T-helper 1 cell treated with Interleukin-12 subunit alpha and Interleukin-12 subunit beta and Interleukin-4 antibody, amounts not matched to agents 30 μg/mL and 1 μg/mL, for 36 hours (primary cell): ENCODE measurements at regions not wholly inside any gene's neighbourhood (a gene's known extent, or its start where the extent isn't known, plus 50 kb on each side); places are given as distances from the start of the nearest gene placed in this dataset.

ENCODE experiments used
- H3K27ac Mint-ChIP-seq: one replicate; pipeline ENCODE4 v1.8.0; 2021; ENCODE audit warnings: mild to moderate bottlenecking, mixed read lengths
- H3K27me3 Mint-ChIP-seq: one replicate; pipeline ENCODE4 v1.8.0; 2021; ENCODE audit warnings: low read depth, mixed read lengths
- H3K36me3 Mint-ChIP-seq: one replicate; pipeline ENCODE4 v1.8.0; 2021; ENCODE audit warnings: low read depth, mixed read lengths
- H3K4me1 Mint-ChIP-seq: one replicate; pipeline ENCODE4 v1.8.0; 2021; ENCODE audit warnings: low read depth, mixed read lengths
- H3K4me3 Mint-ChIP-seq: one replicate; pipeline ENCODE4 v1.8.0; 2021; ENCODE audit warnings: mild to moderate bottlenecking, moderate library complexity, mixed read lengths
- H3K9me3 Mint-ChIP-seq: one replicate; pipeline ENCODE4 v1.8.0; 2021; ENCODE audit warnings: mixed read lengths

DNA sequence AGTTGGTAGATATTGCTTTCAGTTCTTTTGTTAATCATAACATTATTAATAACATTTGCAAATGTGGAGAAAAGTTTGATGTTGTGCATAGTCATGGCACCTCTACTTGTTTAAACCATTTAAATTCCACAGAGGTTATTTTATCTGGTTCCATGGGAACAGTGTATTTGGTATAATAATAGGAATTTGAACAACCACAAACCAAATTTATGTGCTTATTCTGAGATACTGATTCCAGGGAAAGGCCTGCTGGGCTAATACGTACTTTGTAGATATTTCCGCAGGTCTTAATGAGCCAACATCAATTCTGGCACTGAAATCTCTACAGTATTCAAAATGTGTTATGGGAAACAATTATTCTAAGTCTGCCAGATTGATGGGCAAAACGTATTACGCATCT, 319.0 kb downstream of the DKK2 start:
- H3K36me3 Mint-ChIP-seq: no peaks in the 10 kb centered on the region
- H3K4me3 Mint-ChIP-seq: no peak overlapping the region
- H3K27me3 Mint-ChIP-seq: no peaks in the 10 kb centered on the region
- no peaks in the 10 kb centered on the region for H3K9me3 Mint-ChIP-seq
- H3K4me1 Mint-ChIP-seq: no peaks in the 10 kb centered on the region
- H3K27ac Mint-ChIP-seq: no peak overlapping the region

DNA sequence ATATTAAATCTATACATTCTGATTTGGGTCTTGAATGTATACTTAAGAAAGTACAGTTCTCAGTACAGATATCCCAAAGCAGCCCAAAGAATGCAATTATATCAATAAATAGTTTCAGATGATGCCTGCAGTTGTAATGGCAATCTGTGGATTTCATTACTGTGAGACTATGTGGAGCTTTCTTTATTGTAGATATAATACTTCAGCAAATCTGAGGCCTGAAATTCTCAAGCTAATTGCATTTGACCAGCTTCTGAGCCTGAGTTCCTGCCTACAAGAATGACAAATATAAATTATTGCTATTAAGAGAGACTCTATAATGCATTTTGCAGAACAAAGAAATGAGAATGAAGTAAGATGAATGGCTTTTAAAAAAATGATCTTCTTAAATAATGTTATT, 320.3 kb downstream of the DKK2 start:
- Mint-ChIP-seq H3K9me3 (no peaks in the 10 kb centered on the region), H3K36me3 (no peaks in the 10 kb centered on the region), H3K4me1 (no peaks in the 10 kb centered on the region), H3K4me3 (no peak overlapping the region), H3K27me3 (no peaks in the 10 kb centered on the region), H3K27ac (no peak overlapping the region)

DNA sequence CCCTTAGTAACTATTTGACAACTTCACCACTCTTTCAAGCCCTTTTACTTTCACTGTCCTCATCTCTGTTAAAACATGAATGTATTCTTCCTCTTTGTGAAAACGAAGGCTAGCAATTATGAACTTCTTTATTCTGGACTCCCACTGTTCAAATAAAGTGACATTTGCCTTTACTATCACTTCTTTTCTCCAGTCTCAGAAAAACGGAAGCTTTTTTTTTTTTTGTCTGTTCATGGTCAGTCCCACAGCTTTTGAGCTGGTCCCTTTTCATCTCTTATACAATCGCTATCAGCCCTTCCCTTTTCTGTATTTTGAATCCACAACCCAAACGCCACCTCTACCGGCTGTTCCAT, 327.7 kb downstream of the DKK2 start:
- Mint-ChIP-seq H3K9me3 (no peaks in the 10 kb centered on the region), H3K36me3 (no peaks in the 10 kb centered on the region), H3K4me3 (no peak overlapping the region), H3K27ac (no peak overlapping the region), H3K27me3 (no peaks in the 10 kb centered on the region), H3K4me1 (no peaks in the 10 kb centered on the region)

DNA sequence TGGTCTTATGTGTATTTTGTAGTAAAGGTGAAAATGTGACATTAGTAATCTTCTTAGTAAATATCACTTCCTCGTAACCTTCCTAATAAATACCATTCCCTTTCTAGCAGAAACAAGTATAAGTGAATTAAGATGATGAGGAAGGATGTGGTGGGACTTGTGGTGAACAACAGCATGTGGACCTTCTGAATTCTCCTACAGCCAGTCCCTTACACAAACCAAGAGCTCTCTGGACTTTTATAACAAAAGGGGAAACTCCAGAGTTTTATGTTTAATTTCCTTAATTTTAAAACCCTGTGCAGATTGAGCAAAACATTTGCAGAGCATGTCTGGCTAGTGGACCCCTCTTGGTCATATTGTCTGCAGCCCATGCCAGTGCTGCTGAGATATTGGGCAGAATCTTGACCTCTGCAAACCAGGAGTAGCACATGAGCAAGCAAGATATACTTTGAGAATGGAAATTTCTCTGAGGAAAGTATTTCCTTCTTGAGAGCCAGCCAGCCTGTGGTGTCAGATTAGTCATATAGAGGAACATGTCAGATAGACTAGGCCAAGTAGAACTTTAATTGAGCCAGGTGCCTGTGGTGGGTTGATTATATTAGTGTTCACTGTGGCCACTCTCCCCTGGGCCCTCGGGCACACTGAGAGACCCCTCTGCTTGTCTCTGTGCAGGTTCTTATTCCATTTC, 328.2 kb downstream of the DKK2 start:
- Mint-ChIP-seq H3K4me3 (no peak overlapping the region), H3K9me3 (peaks cover under 1% of the 10 kb centered on the region), H3K4me1 (no peaks in the 10 kb centered on the region), H3K36me3 (no peaks in the 10 kb centered on the region), H3K27ac (no peak overlapping the region), H3K27me3 (no peaks in the 10 kb centered on the region)

DNA sequence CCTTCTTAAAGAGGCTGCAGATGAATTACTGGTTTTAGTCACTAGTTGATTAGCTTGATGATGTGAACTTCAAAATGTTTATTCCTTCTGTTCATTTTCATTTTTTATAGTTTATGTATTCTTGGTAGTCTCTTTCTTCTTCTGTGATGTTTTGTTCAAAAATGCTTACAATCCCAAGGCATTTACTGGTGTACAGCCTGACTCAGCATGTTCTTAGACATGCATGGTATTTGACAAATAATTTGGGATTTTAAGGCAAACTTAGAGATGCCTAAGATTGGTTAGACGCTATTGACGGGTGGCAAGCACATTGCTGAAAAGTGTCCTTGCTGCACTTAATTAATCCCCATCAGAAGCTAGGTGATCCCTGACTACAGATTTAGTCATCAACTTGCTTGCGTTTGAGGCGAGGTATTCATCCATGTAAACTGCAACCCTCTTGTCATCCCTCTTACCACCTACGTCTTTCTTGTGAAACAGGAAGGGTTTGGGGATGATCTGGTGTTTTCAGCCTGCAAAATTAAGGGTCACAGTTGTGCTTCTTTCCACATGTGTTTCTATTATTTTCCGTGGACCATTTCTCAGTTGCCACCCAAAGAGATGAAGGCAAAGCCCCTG, 331.8 kb downstream of the DKK2 start:
- H3K4me3 Mint-ChIP-seq: no peak overlapping the region
- no peaks in the 10 kb centered on the region for H3K27me3 Mint-ChIP-seq
- H3K9me3 Mint-ChIP-seq: peaks cover 10% of the 10 kb centered on the region
- H3K36me3 Mint-ChIP-seq: no peaks in the 10 kb centered on the region
- no peaks in the 10 kb centered on the region for H3K4me1 Mint-ChIP-seq
- no peak overlapping the region for H3K27ac Mint-ChIP-seq

DNA sequence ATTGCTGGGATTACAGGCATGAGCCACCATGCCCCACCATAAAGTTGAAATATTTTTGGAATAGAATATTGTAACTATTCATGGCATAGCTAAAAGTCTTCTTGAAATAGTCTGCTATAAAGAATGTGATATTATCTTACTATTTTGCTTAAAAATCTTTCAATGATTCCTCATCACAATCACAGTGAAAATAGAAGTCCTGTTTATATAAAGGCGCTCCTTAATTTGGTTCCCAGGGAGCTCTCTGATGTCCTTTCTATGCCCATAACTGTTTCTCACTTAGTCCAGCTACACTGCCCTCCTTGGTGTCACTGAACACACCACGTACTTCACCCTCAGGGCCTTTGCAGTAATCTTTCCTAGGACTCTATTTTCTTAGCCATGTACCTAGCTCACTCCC, 331.7 kb upstream of the GIMD1 start:
- no peaks in the 10 kb centered on the region for H3K27me3 Mint-ChIP-seq
- H3K4me1 Mint-ChIP-seq: no peaks in the 10 kb centered on the region
- H3K36me3 Mint-ChIP-seq: no peaks in the 10 kb centered on the region
- peaks cover 10% of the 10 kb centered on the region for H3K9me3 Mint-ChIP-seq
- H3K27ac Mint-ChIP-seq: no peak overlapping the region
- H3K4me3 Mint-ChIP-seq: no peak overlapping the region

DNA sequence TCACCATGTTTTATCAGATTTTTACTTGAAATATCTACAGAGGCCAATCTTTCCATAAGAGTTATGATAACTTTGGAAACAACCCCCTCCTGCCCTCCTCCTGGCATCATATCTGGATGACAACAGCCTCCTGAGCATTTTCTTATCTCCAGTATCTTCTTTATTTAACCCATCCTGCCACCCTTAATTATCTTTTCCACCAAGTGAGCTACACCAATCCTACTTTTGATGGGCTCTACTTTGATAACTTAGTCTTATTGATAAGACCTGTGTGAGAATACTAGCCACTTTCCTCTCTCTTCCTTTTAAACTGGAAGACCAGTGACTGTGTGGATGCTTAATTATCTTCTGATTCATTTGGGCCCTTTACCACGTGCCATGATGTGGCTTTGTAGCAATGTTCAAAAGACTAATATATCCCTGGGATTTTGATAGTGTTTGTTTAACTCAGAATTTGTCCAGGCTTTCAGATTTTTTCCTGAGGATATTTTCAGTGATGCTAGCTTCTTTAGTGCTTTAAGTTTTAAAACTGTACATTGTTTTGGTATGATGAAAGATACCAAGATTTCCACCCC, 330.1 kb upstream of the GIMD1 start:
- H3K36me3 Mint-ChIP-seq: peaks cover 3% of the 10 kb centered on the region
- no peaks in the 10 kb centered on the region for H3K27me3 Mint-ChIP-seq
- peaks cover 10% of the 10 kb centered on the region for H3K9me3 Mint-ChIP-seq
- no peak overlapping the region for H3K4me3 Mint-ChIP-seq
- peaks cover 3% of the 10 kb centered on the region for H3K4me1 Mint-ChIP-seq
- no peak overlapping the region for H3K27ac Mint-ChIP-seq

DNA sequence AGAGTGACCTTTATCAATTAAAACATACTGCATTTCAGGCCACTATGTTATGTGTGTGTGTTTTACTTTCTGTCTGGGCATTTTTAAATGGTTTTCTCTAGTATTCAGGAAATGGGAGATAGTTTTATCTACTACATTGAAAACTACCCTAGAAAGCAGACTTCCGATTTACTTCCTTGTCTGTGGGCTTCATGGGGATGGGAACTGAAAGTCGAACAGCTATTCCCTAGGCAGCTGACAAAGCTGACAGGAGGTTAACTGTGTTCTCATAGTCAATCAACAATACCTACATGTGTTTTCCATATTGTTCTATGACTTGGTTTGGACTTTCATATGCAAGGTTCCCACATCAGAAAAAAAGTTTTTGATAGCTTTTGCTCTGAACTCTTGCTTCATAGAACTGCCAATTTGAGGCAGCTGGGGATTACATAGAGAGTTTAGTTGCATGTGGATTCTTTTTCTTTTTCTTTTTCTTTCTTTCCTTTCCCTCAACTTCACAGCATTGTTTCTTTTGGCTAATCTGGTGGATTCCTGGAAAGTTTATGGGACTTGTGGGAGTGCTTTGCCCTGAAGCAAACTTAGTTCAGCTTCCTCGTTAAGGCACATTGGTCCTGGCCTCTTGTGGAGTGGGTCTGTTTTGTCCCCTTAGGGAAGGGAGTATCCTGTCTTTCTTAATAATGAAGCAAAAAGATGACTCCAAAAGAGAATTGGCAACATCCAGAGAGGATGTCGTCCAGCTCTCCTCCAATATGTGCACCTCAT, 327.1 kb upstream of the GIMD1 start:
- Mint-ChIP-seq H3K36me3 (peaks cover 3% of the 10 kb centered on the region), H3K27me3 (no peaks in the 10 kb centered on the region)

DNA sequence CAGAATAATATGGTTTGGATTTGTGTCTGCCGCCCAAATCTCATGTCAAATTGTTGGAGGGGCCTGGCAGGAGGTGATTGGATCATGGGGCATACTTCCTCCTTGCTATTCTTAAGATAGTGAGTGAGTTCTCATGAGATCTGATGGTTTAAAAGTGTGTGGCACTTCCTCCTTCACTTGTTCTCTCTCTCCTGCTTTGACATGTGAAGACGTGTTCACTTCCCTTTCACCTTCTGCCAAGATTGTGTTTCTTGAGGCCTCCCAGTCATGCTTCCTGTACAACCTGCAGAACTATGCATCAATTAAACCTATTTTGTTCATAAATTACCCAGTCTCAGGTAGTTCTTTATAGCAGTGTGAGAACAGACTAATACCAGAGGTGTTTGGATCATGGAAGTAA, 325.7 kb upstream of the GIMD1 start:
- Mint-ChIP-seq H3K27me3 (no peaks in the 10 kb centered on the region), H3K36me3 (peaks cover 3% of the 10 kb centered on the region), H3K27ac (no peak overlapping the region), H3K9me3 (no peaks in the 10 kb centered on the region), H3K4me3 (no peak overlapping the region), H3K4me1 (peaks cover 6% of the 10 kb centered on the region)

More for the DNA sequence above, 327.1 kb upstream of the GIMD1 start:
- Mint-ChIP-seq H3K9me3 (peaks cover 3% of the 10 kb centered on the region), H3K4me1 (peaks cover 5% of the 10 kb centered on the region), H3K4me3 (no peak overlapping the region), H3K27ac (no peak overlapping the region)

DNA sequence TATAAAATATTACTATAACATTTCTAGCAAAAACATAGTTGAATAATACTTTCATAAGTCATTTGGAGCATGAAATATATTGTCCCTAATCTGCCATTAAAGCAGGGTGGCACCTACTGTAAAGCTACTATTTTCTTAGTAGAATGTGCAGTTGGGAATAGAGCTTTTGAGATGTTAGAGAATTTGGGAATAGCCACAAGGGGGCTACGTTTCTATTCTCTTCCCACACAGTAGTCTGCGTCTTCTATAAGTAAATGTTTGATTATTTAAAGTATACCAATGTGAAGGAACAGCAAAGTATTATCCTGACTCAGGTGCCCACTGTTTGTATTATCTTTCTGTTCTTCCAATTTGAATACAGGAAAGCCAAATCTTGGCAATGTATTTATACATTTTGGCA, 323.2 kb upstream of the GIMD1 start:
- Mint-ChIP-seq H3K4me1 (peaks cover 6% of the 10 kb centered on the region), H3K4me3 (no peak overlapping the region), H3K36me3 (peaks cover 3% of the 10 kb centered on the region), H3K9me3 (no peaks in the 10 kb centered on the region), H3K27me3 (no peaks in the 10 kb centered on the region), H3K27ac (no peak overlapping the region)

DNA sequence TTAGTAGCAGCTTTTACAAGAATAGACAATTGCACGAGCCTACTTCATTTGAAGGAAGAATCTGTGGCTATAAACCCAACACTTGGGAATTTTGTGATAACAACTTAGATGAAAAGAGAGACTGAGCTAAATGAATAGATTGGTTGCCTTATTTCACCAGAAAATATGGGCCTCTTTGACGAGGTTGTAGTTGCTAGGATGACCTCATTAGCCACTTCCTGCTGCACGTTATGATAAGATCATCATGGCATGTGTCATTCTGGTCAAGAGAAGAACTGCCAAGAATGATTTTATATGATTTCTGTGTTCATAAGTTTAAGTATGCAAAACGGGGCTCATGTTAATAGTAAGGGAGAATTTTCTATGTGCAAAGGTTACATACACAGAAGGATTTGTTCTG, 321.9 kb upstream of the GIMD1 start:
- no peaks in the 10 kb centered on the region for H3K27me3 Mint-ChIP-seq
- H3K4me3 Mint-ChIP-seq: no peak overlapping the region
- no peak overlapping the region for H3K27ac Mint-ChIP-seq
- H3K4me1 Mint-ChIP-seq: peaks cover 6% of the 10 kb centered on the region
- peaks cover 3% of the 10 kb centered on the region for H3K36me3 Mint-ChIP-seq
- no peaks in the 10 kb centered on the region for H3K9me3 Mint-ChIP-seq

DNA sequence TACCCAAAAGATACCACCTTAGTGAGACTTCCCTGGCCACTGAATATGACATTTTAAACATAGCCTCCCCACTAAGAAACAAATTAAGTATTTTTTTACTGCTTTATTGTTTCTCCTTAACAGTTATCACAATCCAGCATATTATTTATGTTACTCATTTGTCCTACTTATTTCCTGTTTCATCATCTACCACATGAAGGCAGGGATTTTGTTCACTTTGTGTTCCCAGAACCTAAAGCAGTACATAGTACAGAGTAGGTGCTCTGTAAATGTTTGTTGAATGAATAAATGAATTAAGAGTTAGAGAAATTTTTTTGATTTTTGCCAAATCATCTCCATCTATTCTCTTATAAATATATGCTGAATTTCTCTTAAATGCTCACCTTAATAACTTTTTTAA, 318.4 kb upstream of the GIMD1 start:
- peaks cover 3% of the 10 kb centered on the region for H3K4me1 Mint-ChIP-seq
- no peak overlapping the region for H3K4me3 Mint-ChIP-seq
- H3K27ac Mint-ChIP-seq: no peak overlapping the region
- no peaks in the 10 kb centered on the region for H3K36me3 Mint-ChIP-seq
- H3K27me3 Mint-ChIP-seq: no peaks in the 10 kb centered on the region
- peaks cover 4% of the 10 kb centered on the region for H3K9me3 Mint-ChIP-seq

DNA sequence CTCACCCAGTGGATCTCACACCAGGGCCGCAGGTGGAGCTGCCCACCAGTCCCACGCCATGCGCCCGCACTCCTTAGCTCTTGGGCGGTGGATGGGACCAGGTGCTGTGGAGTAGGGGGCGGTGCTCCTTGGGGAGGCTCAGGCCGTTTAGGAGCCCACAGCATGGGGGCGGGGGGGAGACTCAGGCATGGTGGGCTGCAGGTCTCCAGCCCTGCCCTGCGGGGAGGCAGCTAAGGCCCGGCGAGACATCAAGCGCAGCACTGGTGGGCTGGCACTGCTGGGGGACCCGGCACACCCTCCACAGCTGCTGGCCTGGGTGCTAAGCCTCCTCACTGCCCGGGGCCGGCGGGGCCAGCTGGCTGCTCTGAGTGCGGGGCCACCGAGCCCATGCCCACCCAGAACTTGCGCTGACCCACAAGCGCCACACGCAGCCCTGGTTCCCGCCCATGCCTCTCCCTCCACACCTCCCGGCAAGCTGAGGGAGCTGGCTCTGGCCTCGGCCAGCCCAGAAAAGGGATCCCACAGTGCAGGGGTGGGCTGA, 312.9 kb upstream of the GIMD1 start:
- Mint-ChIP-seq H3K27ac (no peak overlapping the region), H3K9me3 (peaks cover 6% of the 10 kb centered on the region), H3K36me3 (no peaks in the 10 kb centered on the region), H3K4me1 (no peaks in the 10 kb centered on the region), H3K4me3 (no peak overlapping the region), H3K27me3 (no peaks in the 10 kb centered on the region)

DNA sequence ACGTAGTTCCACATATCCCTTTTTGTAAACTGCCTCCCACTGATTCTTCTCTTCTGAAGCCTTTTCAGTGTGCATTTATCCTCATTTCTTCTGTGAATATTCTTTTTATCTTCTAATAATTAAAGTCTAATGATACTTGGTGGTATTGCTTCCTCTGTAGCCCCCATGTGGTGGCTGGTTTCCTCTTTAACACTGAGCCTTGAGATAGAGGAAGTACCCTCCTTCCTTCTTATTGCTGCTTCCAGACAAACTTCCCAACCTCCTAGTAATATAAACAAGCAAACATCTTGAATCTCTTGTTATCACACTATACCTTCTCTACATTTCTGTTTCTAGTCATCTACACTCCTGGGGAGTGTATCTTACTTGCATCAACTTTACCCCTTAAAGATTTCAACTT, 310.5 kb upstream of the GIMD1 start:
- Mint-ChIP-seq H3K27me3 (no peaks in the 10 kb centered on the region), H3K4me1 (no peaks in the 10 kb centered on the region), H3K36me3 (no peaks in the 10 kb centered on the region), H3K27ac (no peak overlapping the region), H3K9me3 (peaks cover 13% of the 10 kb centered on the region), H3K4me3 (no peak overlapping the region)

DNA sequence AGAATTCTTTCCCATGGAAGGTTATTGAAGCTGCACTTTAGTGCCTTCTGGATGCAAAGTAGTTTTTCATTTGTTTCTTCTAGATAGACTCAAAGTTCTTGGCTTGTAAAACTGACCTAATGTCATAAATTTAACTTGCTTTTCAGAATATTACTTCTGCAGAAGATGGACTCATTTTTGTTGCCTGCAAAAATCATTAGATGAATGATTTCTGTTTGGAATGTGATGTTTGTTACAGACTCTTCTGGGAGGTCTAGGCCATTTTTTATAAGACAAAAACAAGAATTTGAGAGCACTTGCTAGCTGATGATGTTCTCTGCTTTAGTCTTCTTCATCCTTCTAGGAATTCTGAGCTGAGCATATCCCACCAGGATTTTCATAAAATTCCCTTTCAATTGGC, 308.6 kb upstream of the GIMD1 start:
- Mint-ChIP-seq H3K27ac (no peak overlapping the region), H3K9me3 (peaks cover 20% of the 10 kb centered on the region), H3K36me3 (no peaks in the 10 kb centered on the region), H3K4me3 (no peak overlapping the region), H3K27me3 (no peaks in the 10 kb centered on the region), H3K4me1 (no peaks in the 10 kb centered on the region)
